ENCODE measurements at regions not wholly inside any gene's neighbourhood (a gene's known extent, or its start where the extent isn't known, plus 50 kb on each side); places are given as distances from the start of the nearest gene placed in this dataset.
"Not testable (repeated sequence)": the region's sequence is repeated elsewhere in the genome, so short reads cannot be mapped to it uniquely, and the experiment has no call there.

GRCh38 chr3:178140531-178141304 lies 395.5 kb upstream of the KCNMB2 start:
- TF ChIP-seq CTCF (IDR thresholded peaks at IDR 0.05) = no peak
- H3K9ac ChIP-seq = no peak overlapping the region
- H3K4me2 ChIP-seq (ENCODE audit: low read length) = no peak overlapping the region
- H3K4me1 ChIP-seq = peaks cover 2% of the 10 kb centered on the region
- no peaks in the 10 kb centered on the region for H3K27me3 ChIP-seq (ENCODE audit: control insufficient read depth, insufficient read depth, low read length)
- H2AFZ ChIP-seq = no peak overlapping the region
- H3K36me3 ChIP-seq (ENCODE audit: control insufficient read depth, insufficient read depth, low read length) = no peaks in the 10 kb centered on the region
- no peak overlapping the region for H3K4me3 ChIP-seq (ENCODE audit: low read depth, low read length)
- H3K9me3 ChIP-seq (ENCODE audit: control insufficient read depth, low read length) = no peaks in the 10 kb centered on the region
- no peaks in the 10 kb centered on the region for H3K79me2 ChIP-seq
- no peak overlapping the region for H3K27ac ChIP-seq

GRCh38 chr3:178141305-178141684 lies 394.9 kb upstream of the KCNMB2 start:
- H3K79me2 ChIP-seq; H2AFZ ChIP-seq; H3K9ac ChIP-seq; H3K4me3 ChIP-seq (ENCODE audit: low read depth, low read length); H3K4me2 ChIP-seq (ENCODE audit: low read length); H3K36me3 ChIP-seq (ENCODE audit: control insufficient read depth, insufficient read depth, low read length); H3K9me3 ChIP-seq (ENCODE audit: control insufficient read depth, low read length); H3K4me1 ChIP-seq; H3K27me3 ChIP-seq (ENCODE audit: control insufficient read depth, insufficient read depth, low read length); H3K27ac ChIP-seq: not testable (repeated sequence)

- Histone ChIP-seq H3K4me2 (ENCODE audit: low read length) (peak overlapping the region; percentile 42), H3K79me2 (no peaks in the 10 kb centered on the region), H3K36me3 (ENCODE audit: control insufficient read depth, insufficient read depth, low read length) (no peaks in the 10 kb centered on the region), H3K9ac (no peak overlapping the region), H3K9me3 (ENCODE audit: control insufficient read depth, low read length) (no peaks in the 10 kb centered on the region), H3K27me3 (ENCODE audit: control insufficient read depth, insufficient read depth, low read length) (no peaks in the 10 kb centered on the region), H3K27ac (no peak overlapping the region), H3K4me3 (ENCODE audit: low read depth, low read length) (no peak overlapping the region), H2AFZ (peak overlapping the region; percentile 50), H3K4me1 (no peaks in the 10 kb centered on the region)
- no peak for TF ChIP-seq CTCF (IDR thresholded peaks at IDR 0.05)
These were observed 389.8 kb upstream of the KCNMB2 start for GRCh38 chr3:178146406-178146831.

- Histone ChIP-seq H3K27me3 (ENCODE audit: control insufficient read depth, insufficient read depth, low read length) (no peaks in the 10 kb centered on the region), H3K4me2 (ENCODE audit: low read length) (no peak overlapping the region), H3K4me3 (ENCODE audit: low read depth, low read length) (no peak overlapping the region), H3K9me3 (ENCODE audit: control insufficient read depth, low read length) (no peaks in the 10 kb centered on the region), H3K4me1 (peaks cover 5% of the 10 kb centered on the region), H3K79me2 (no peaks in the 10 kb centered on the region), H2AFZ (peak overlapping the region; percentile 50), H3K27ac (no peak overlapping the region), H3K9ac (no peak overlapping the region), H3K36me3 (ENCODE audit: control insufficient read depth, insufficient read depth, low read length) (no peaks in the 10 kb centered on the region)
- no peak for TF ChIP-seq CTCF (IDR thresholded peaks at IDR 0.05)
These were observed 389.2 kb upstream of the KCNMB2 start for GRCh38 chr3:178147001-178147400.

GRCh38 chr3:178152031-178152806 lies 384.0 kb upstream of the KCNMB2 start:
- H2AFZ ChIP-seq = peak overlapping the region; percentile 52
- H3K9me3 ChIP-seq (ENCODE audit: control insufficient read depth, low read length) = no peaks in the 10 kb centered on the region
- peak overlapping the region; percentile 20 for H3K27ac ChIP-seq
- H3K36me3 ChIP-seq (ENCODE audit: control insufficient read depth, insufficient read depth, low read length) = no peaks in the 10 kb centered on the region
- no peaks in the 10 kb centered on the region for H3K27me3 ChIP-seq (ENCODE audit: control insufficient read depth, insufficient read depth, low read length)
- H3K4me2 ChIP-seq (ENCODE audit: low read length) = no peak overlapping the region
- no peaks in the 10 kb centered on the region for H3K79me2 ChIP-seq
- peak; percentile 20 for TF ChIP-seq CTCF (IDR thresholded peaks at IDR 0.05)
- peaks cover 11% of the 10 kb centered on the region for H3K4me1 ChIP-seq
- H3K4me3 ChIP-seq (ENCODE audit: low read depth, low read length) = no peak overlapping the region
- H3K9ac ChIP-seq = no peak overlapping the region
